ENCODE measurements at regions not wholly inside any gene's neighbourhood (a gene's known extent, or its start where the extent isn't known, plus 50 kb on each side); places are given as distances from the start of the nearest gene placed in this dataset.

DNA sequence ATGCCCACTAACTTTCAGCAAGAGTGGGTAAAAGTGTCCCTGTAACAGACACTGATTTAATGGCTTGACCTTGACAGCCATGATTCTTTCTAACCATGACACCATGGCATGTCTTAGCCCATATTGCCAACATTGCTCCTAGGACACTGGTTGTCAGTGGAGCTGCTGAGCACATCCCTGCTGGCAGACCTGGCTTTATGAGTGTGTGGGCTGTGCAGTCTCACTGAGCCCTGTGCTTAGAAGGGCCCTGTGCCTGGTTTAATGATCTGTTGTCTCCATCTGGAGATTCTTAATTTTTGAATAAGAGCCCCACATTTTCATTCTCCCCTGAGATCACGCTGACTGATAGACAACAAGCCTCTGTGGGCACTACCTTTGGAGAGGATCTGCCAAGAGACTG is 243.1 kb upstream of the KIAA1217 start:
- Histone ChIP-seq H3K79me2 (ENCODE audit: insufficient read depth, low read depth, low read length) (no peaks in the 10 kb centered on the region), H4K20me1 (ENCODE audit: insufficient read depth, low read length) (no peaks in the 10 kb centered on the region), H3K9me2 (ENCODE audit: insufficient read depth, low read length) (no peaks in the 10 kb centered on the region), H2AFZ (ENCODE audit: low read length) (no peak overlapping the region), H3K27ac (ENCODE audit: low read depth, low read length, poor library complexity, severe bottlenecking) (no peak overlapping the region), H3K36me3 (ENCODE audit: insufficient read depth, low read length) (no peaks in the 10 kb centered on the region), H3K4me1 (ENCODE audit: insufficient read depth, low read length, poor library complexity, severe bottlenecking) (no peaks in the 10 kb centered on the region), H3K4me3 (ENCODE audit: low read depth, low read length, poor library complexity, severe bottlenecking) (no peak overlapping the region), H3K4me2 (ENCODE audit: low read length) (no peak overlapping the region), H3K9me3 (ENCODE audit: low read length) (no peaks in the 10 kb centered on the region)
- CTCF ChIA-PET (ENCODE audit: unreplicated experiment), result no interaction called here
- POLR2A ChIA-PET, result no interaction called here
- intact Hi-C loops (cut with micrococcal nuclease; ENCODE audit: unreplicated experiment), result no loop called here
- TF ChIP-seq, protein P1, sequence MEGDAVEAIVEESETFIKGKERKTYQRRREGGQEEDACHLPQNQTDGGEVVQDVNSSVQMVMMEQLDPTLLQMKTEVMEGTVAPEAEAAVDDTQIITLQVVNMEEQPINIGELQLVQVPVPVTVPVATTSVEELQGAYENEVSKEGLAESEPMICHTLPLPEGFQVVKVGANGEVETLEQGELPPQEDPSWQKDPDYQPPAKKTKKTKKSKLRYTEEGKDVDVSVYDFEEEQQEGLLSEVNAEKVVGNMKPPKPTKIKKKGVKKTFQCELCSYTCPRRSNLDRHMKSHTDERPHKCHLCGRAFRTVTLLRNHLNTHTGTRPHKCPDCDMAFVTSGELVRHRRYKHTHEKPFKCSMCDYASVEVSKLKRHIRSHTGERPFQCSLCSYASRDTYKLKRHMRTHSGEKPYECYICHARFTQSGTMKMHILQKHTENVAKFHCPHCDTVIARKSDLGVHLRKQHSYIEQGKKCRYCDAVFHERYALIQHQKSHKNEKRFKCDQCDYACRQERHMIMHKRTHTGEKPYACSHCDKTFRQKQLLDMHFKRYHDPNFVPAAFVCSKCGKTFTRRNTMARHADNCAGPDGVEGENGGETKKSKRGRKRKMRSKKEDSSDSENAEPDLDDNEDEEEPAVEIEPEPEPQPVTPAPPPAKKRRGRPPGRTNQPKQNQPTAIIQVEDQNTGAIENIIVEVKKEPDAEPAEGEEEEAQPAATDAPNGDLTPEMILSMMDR (conservative IDR thresholded peaks at IDR 0.05; ENCODE audit: low read length), result no peak
- no peak for TF ChIP-seq EZH2phosphoT487 (IDR thresholded peaks at IDR 0.05; ENCODE audit: borderline replicate concordance, low read depth, low read length)
- no TSS peak for BruUV-seq (replicated peaks)
- no peak for DNase-seq (ENCODE audit: low spot score)

DNA sequence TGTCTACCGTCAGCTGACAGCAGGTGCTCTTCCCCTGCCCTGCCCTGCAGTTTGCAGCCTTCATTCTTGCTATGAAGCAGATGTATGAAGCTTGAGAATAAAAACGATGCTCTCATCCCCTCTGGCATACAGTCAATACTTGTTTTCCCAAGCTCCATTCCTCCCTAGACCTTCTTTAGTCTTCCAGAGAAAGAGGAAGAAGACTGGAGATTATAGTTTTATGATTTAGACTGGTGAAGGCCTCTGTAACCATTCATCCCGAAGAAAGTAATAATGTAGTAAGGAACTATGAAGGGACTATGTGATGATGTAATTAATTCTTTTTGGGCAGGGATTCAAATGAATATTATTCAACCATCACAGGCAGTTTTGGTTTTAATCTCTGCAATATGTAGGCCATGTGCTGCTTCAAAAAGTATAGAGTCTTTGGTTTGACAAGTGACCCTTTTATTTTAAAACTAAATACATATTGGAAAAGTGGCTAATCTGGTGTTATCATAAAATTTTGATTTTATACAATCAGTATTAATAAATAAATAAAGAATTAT is 242.4 kb upstream of the KIAA1217 start:
- BruUV-seq (replicated peaks), result no TSS peak
- CTCF ChIA-PET (ENCODE audit: unreplicated experiment), result no interaction called here

DNA sequence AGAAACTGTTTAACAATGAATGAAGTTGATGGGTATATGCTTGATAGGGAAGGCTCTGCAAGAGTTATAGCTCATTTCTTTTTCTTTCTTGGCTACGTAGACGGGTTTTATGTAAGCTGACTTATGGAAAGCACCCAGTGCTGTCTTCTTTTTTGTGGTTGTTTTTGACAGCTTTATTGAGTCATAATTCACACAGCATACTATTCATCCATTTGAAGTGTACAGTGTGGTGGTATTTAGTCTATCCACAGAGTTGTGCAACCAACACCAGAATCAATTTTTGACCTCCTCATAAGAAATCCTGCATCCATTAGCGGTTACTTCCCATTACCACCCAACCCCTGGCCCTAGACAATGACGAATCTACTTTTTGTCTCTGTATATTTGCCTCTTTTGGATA is 240.6 kb upstream of the KIAA1217 start:
- ChIA-PET POLR2A (no interaction called here), CTCF (ENCODE audit: unreplicated experiment) (no interaction called here)
- H3K79me2 ChIP-seq (ENCODE audit: insufficient read depth, low read depth, low read length), result no peaks in the 10 kb centered on the region
- no TSS peak for BruUV-seq (replicated peaks)
- TF ChIP-seq EZH2phosphoT487 (IDR thresholded peaks at IDR 0.05; ENCODE audit: borderline replicate concordance, low read depth, low read length), result no peak
- TF ChIP-seq, protein P1 (conservative IDR thresholded peaks at IDR 0.05; ENCODE audit: low read length), result no peak
- no peaks in the 10 kb centered on the region for H4K20me1 ChIP-seq (ENCODE audit: insufficient read depth, low read length)
- H3K9me3 ChIP-seq (ENCODE audit: low read length), result no peaks in the 10 kb centered on the region
- H2AFZ ChIP-seq (ENCODE audit: low read length), result no peak overlapping the region
- DNase-seq (ENCODE audit: low spot score), result no peak
- no peaks in the 10 kb centered on the region for H3K4me1 ChIP-seq (ENCODE audit: insufficient read depth, low read length, poor library complexity, severe bottlenecking)
- no peaks in the 10 kb centered on the region for H3K9me2 ChIP-seq (ENCODE audit: insufficient read depth, low read length)
- intact Hi-C loops (cut with micrococcal nuclease; ENCODE audit: unreplicated experiment), result no loop called here
- no peak overlapping the region for H3K4me3 ChIP-seq (ENCODE audit: low read depth, low read length, poor library complexity, severe bottlenecking)
- H3K27ac ChIP-seq (ENCODE audit: low read depth, low read length, poor library complexity, severe bottlenecking), result no peak overlapping the region
- no peak overlapping the region for H3K4me2 ChIP-seq (ENCODE audit: low read length)
- H3K36me3 ChIP-seq (ENCODE audit: insufficient read depth, low read length), result no peaks in the 10 kb centered on the region

More for the DNA sequence above, 242.4 kb upstream of the KIAA1217 start:
- no peaks in the 10 kb centered on the region for H3K4me1 ChIP-seq (ENCODE audit: insufficient read depth, low read length, poor library complexity, severe bottlenecking)
- DNase-seq (ENCODE audit: low spot score), result no peak
- H2AFZ ChIP-seq (ENCODE audit: low read length), result no peak overlapping the region
- H3K79me2 ChIP-seq (ENCODE audit: insufficient read depth, low read depth, low read length), result no peaks in the 10 kb centered on the region
- no peaks in the 10 kb centered on the region for H3K9me3 ChIP-seq (ENCODE audit: low read length)
- TF ChIP-seq, protein P1 (conservative IDR thresholded peaks at IDR 0.05; ENCODE audit: low read length), result no peak
- TF ChIP-seq EZH2phosphoT487 (IDR thresholded peaks at IDR 0.05; ENCODE audit: borderline replicate concordance, low read depth, low read length), result no peak
- H3K4me2 ChIP-seq (ENCODE audit: low read length), result no peak overlapping the region
- no peaks in the 10 kb centered on the region for H3K36me3 ChIP-seq (ENCODE audit: insufficient read depth, low read length)
- POLR2A ChIA-PET, result no interaction called here
- no peak overlapping the region for H3K27ac ChIP-seq (ENCODE audit: low read depth, low read length, poor library complexity, severe bottlenecking)
- no peaks in the 10 kb centered on the region for H3K9me2 ChIP-seq (ENCODE audit: insufficient read depth, low read length)
- no peaks in the 10 kb centered on the region for H4K20me1 ChIP-seq (ENCODE audit: insufficient read depth, low read length)
- H3K4me3 ChIP-seq (ENCODE audit: low read depth, low read length, poor library complexity, severe bottlenecking), result no peak overlapping the region
- intact Hi-C loops (cut with micrococcal nuclease; ENCODE audit: unreplicated experiment), result no loop called here

All from OCI-LY7 (cell line).